Calu3 (cell line): ENCODE measurements at regions not wholly inside any gene's neighbourhood (a gene's known extent, or its start where the extent isn't known, plus 50 kb on each side); places are given as distances from the start of the nearest gene placed in this dataset.

Experiments
- BruUV-seq: library from RNA; stranded (reverse); fragments of 400-500 nt; replicated peaks from 2 replicates; lab custom pipeline; 2021; lab: Mats Ljungman, UMichigan
- CTCF ChIA-PET: fragments of 300-600 bp; sonication (Branson Sonifier 250); formaldehyde crosslinking; loops from one replicate; lab custom pipeline; 2022; ENCODE audit warnings: antibody characterized with exemption; lab: Charles Lee
- DNase-seq: peaks from one replicate; pipeline ENCODE4 v3.0.0; 2022
- H3K27ac Mint-ChIP-seq: one replicate; pipeline ENCODE4 v1.8.0; 2022; ENCODE audit warnings: mixed read lengths; ENCODE audit not compliant: unreplicated experiment
- H3K27me3 Mint-ChIP-seq: one replicate; pipeline ENCODE4 v1.8.0; 2022; ENCODE audit warnings: mixed read lengths; ENCODE audit not compliant: unreplicated experiment
- H3K36me3 Mint-ChIP-seq: one replicate; pipeline ENCODE4 v1.8.0; 2022; ENCODE audit warnings: mild to moderate bottlenecking, moderate library complexity, mixed read lengths; ENCODE audit not compliant: insufficient read depth, unreplicated experiment
- H3K4me1 Mint-ChIP-seq: one replicate; pipeline ENCODE4 v1.8.0; 2022; ENCODE audit warnings: mild to moderate bottlenecking, low read depth, mixed read lengths; ENCODE audit not compliant: unreplicated experiment
- H3K4me3 Mint-ChIP-seq: one replicate; pipeline ENCODE4 v1.8.0; 2022; ENCODE audit warnings: mild to moderate bottlenecking, low read depth, moderate library complexity, mixed read lengths; ENCODE audit not compliant: unreplicated experiment
- H3K9me3 Mint-ChIP-seq: one replicate; pipeline ENCODE4 v1.8.0; 2022; ENCODE audit warnings: low read depth, mixed read lengths; ENCODE audit not compliant: unreplicated experiment
- intact Hi-C: fragments of 100-400 bp; cut with micrococcal nuclease; formaldehyde crosslinking; loops from one replicate; pipeline ENCODE4 v1.10.0; 2022; ENCODE audit not compliant: unreplicated experiment
- TF ChIP-seq, protein P1 (sequence below): fragments of 200-600 bp; IDR thresholded peaks from one replicate; pipeline ENCODE4 v1.8.0; 2022; ENCODE audit warnings: antibody characterized with exemption; ENCODE audit not compliant: unreplicated experiment

GRCh38 chr2:180061546-180061945 lies 54.4 kb upstream of the CWC22 start:
- Mint-ChIP-seq H3K27me3 (no peaks in the 10 kb centered on the region), H3K4me1 (no peaks in the 10 kb centered on the region)

GRCh38 chr2:180061085-180061484 lies 54.0 kb upstream of the CWC22 start:
- no peaks in the 10 kb centered on the region for H3K9me3 Mint-ChIP-seq
- H3K4me3 Mint-ChIP-seq, result no peak overlapping the region
- intact Hi-C loops, result no loop called here
- TF ChIP-seq, protein P1, sequence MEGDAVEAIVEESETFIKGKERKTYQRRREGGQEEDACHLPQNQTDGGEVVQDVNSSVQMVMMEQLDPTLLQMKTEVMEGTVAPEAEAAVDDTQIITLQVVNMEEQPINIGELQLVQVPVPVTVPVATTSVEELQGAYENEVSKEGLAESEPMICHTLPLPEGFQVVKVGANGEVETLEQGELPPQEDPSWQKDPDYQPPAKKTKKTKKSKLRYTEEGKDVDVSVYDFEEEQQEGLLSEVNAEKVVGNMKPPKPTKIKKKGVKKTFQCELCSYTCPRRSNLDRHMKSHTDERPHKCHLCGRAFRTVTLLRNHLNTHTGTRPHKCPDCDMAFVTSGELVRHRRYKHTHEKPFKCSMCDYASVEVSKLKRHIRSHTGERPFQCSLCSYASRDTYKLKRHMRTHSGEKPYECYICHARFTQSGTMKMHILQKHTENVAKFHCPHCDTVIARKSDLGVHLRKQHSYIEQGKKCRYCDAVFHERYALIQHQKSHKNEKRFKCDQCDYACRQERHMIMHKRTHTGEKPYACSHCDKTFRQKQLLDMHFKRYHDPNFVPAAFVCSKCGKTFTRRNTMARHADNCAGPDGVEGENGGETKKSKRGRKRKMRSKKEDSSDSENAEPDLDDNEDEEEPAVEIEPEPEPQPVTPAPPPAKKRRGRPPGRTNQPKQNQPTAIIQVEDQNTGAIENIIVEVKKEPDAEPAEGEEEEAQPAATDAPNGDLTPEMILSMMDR, result no peak
- CTCF ChIA-PET, result no interaction called here
- no TSS peak for BruUV-seq
- no peaks in the 10 kb centered on the region for H3K4me1 Mint-ChIP-seq
- H3K27me3 Mint-ChIP-seq, result no peaks in the 10 kb centered on the region
- no peaks in the 10 kb centered on the region for H3K36me3 Mint-ChIP-seq
- DNase-seq, result no peak
- H3K27ac Mint-ChIP-seq, result no peak overlapping the region

More at GRCh38 chr2:180061546-180061945, 54.4 kb upstream of the CWC22 start:
- DNase-seq, result no peak
- H3K36me3 Mint-ChIP-seq, result no peaks in the 10 kb centered on the region
- no peak overlapping the region for H3K27ac Mint-ChIP-seq
- H3K4me3 Mint-ChIP-seq, result no peak overlapping the region
- TF ChIP-seq, protein P1, result no peak
- CTCF ChIA-PET, result no interaction called here
- intact Hi-C loops, result no loop called here
- no TSS peak for BruUV-seq
- H3K9me3 Mint-ChIP-seq, result no peaks in the 10 kb centered on the region

DNA sequence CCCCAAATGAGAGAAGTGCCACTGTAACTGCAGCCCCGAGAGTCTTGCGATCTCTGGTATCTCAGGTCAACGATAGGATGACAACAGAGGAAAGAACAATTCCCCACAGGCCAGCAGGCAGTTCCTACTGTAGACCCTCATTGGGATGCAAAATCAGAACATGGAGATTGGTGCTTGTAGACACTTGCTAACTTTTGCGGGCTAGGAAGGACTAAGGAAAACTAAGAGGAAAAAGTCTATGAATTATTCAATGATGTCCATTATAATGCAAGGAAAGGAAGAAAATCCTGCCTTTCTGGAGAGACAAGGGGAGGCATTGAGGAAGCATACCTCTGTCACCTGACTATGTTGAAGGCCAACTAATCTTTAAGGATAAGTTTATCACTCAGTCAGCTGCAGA lies 51.9 kb upstream of the CWC22 start:
- TF ChIP-seq, protein P1, result no peak
- CTCF ChIA-PET, result no interaction called here
- no peaks in the 10 kb centered on the region for H3K9me3 Mint-ChIP-seq
- H3K4me3 Mint-ChIP-seq, result no peak overlapping the region
- DNase-seq, result no peak
- no peaks in the 10 kb centered on the region for H3K36me3 Mint-ChIP-seq
- BruUV-seq, result no TSS peak
- intact Hi-C loops, result no loop called here
- no peak overlapping the region for H3K27ac Mint-ChIP-seq
- no peaks in the 10 kb centered on the region for H3K4me1 Mint-ChIP-seq
- H3K27me3 Mint-ChIP-seq, result no peaks in the 10 kb centered on the region

- no peaks in the 10 kb centered on the region for H3K36me3 Mint-ChIP-seq
- H3K4me1 Mint-ChIP-seq, result no peaks in the 10 kb centered on the region
- intact Hi-C loops, result no loop called here
- no peaks in the 10 kb centered on the region for H3K27me3 Mint-ChIP-seq
- no TSS peak for BruUV-seq
- no peak overlapping the region for H3K27ac Mint-ChIP-seq
- no peak for DNase-seq
- H3K9me3 Mint-ChIP-seq, result no peaks in the 10 kb centered on the region
- TF ChIP-seq, protein P1, result no peak
- H3K4me3 Mint-ChIP-seq, result no peak overlapping the region
- CTCF ChIA-PET, result no interaction called here
Observed at GRCh38 chr2:180057706-180058412, 50.8 kb upstream of the CWC22 start.
